Kidney epithelial cell (primary cell): ENCODE measurements at regions not wholly inside any gene's neighbourhood (a gene's known extent, or its start where the extent isn't known, plus 50 kb on each side); places are given as distances from the start of the nearest gene placed in this dataset.

Experiments used
- DNase-seq: peaks from one replicate; pipeline ENCODE4 v3.0.0-alpha.2; 2010; ENCODE audit warnings: low read depth
- H3K27me3 ChIP-seq: 2 replicates; pipeline ENCODE4 v1.6.0; 2011; ENCODE audit warnings: low read length; ENCODE audit not compliant: control insufficient read depth, insufficient read depth
- H3K36me3 ChIP-seq: 2 replicates; pipeline ENCODE4 v1.5.1; 2011; ENCODE audit warnings: low read length; ENCODE audit not compliant: control insufficient read depth, insufficient read depth
- H3K4me3 ChIP-seq: 2 replicates; pipeline ENCODE4 v1.5.1; 2011; ENCODE audit warnings: low read depth, mild to moderate bottlenecking, control low read depth, low read length
- TF ChIP-seq, protein P1 (sequence below): IDR thresholded peaks from 2 replicates; pipeline ENCODE4 v1.5.1; 2011; ENCODE audit warnings: mild to moderate bottlenecking, moderate library complexity, low read length, control low read depth, inconsistent platforms; ENCODE audit not compliant: insufficient read depth, poor library complexity, severe bottlenecking

DNA sequence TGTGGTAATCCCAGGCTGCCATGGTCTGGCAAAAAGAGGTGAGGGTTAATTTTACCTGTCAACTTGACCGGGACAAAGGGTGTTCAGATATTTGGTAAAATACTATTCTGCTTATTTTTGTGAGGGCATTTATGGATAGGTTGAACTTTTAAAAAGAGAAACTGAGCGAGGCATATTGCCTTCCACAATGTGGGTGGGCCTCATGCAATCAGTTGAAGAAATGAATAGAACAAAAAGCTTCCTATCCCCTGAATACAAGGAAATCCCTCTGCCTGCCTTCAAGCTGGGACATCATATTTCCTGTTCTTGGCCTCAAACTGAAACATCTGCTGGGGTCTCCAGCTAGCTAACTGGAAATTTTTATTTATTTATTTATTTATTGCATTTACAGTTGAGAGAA, 734.7 kb downstream of the IRX1 start:
- Histone ChIP-seq H3K4me3 (no peak overlapping the region), H3K27me3 (no peaks in the 10 kb centered on the region), H3K36me3 (no peaks in the 10 kb centered on the region)
- DNase-seq: no peak
- TF ChIP-seq, protein P1, sequence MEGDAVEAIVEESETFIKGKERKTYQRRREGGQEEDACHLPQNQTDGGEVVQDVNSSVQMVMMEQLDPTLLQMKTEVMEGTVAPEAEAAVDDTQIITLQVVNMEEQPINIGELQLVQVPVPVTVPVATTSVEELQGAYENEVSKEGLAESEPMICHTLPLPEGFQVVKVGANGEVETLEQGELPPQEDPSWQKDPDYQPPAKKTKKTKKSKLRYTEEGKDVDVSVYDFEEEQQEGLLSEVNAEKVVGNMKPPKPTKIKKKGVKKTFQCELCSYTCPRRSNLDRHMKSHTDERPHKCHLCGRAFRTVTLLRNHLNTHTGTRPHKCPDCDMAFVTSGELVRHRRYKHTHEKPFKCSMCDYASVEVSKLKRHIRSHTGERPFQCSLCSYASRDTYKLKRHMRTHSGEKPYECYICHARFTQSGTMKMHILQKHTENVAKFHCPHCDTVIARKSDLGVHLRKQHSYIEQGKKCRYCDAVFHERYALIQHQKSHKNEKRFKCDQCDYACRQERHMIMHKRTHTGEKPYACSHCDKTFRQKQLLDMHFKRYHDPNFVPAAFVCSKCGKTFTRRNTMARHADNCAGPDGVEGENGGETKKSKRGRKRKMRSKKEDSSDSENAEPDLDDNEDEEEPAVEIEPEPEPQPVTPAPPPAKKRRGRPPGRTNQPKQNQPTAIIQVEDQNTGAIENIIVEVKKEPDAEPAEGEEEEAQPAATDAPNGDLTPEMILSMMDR: no peak

- Histone ChIP-seq H3K27me3 (no peaks in the 10 kb centered on the region), H3K36me3 (no peaks in the 10 kb centered on the region), H3K4me3 (no peak overlapping the region)
- TF ChIP-seq, protein P1: no peak
- DNase-seq: no peak
Observed at GRCh38 chr5:4335078-4335477, 739.4 kb downstream of the IRX1 start.

DNA sequence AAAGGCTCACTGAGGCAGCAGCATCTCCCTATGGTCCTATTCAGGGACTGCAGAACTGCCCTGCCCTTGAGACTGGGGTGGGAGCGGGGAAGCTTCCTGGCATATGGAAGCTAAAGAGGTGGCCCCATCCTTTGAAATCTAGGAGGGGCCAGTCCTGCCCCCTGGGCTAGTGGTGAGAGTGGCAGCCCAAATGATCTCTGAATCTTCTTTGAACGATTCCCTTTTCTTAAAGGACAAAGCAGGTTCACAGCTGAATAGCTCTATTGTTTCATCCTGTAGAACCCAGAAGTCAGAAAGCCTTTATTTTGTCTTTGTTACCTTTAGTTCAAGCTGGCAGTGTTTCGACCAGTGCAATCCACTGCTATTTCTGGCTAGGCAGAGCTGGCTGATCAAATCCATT, 741.9 kb downstream of the IRX1 start:
- no peaks in the 10 kb centered on the region for H3K27me3 ChIP-seq
- no peak overlapping the region for H3K4me3 ChIP-seq
- DNase-seq: no peak
- TF ChIP-seq, protein P1: no peak
- H3K36me3 ChIP-seq: no peaks in the 10 kb centered on the region

DNA sequence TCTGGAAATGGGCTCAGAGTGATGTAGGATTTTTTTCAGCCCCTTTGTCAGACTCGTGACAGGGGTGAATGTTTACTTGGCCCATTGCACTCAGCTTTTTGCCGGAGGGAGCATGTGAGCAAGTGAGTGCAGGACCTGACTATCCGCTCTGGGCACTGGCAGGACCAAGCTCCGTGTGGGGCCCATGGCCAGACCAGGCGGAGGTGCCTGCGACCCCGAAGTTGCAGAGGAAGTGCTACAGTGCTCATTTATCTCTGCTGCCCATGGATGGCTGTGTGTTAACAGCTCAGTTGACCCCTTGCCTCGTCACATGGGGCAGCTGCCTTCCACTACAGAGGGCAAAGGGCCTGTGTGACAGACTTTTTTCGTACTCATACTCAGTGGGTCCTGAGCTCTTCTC, 744.3 kb downstream of the IRX1 start:
- DNase-seq: no peak
- Histone ChIP-seq H3K27me3 (no peaks in the 10 kb centered on the region), H3K4me3 (no peak overlapping the region), H3K36me3 (no peaks in the 10 kb centered on the region)
- TF ChIP-seq, protein P1: no peak

- TF ChIP-seq, protein P1: no peak
- H3K36me3 ChIP-seq: no peaks in the 10 kb centered on the region
- no peak overlapping the region for H3K4me3 ChIP-seq
- H3K27me3 ChIP-seq: no peaks in the 10 kb centered on the region
- DNase-seq: no peak
Observed at GRCh38 chr5:4345850-4346249, 750.2 kb downstream of the IRX1 start.

- no peak for DNase-seq
Observed at GRCh38 chr5:4348423-4348822, 752.8 kb downstream of the IRX1 start.

More at GRCh38 chr5:4348423-4348822, 752.8 kb downstream of the IRX1 start:
- H3K4me3 ChIP-seq: no peak overlapping the region
- no peaks in the 10 kb centered on the region for H3K36me3 ChIP-seq
- no peaks in the 10 kb centered on the region for H3K27me3 ChIP-seq
- TF ChIP-seq, protein P1: no peak
